CD8-positive, alpha-beta memory T cell (primary cell): ENCODE measurements at regions not wholly inside any gene's neighbourhood (a gene's known extent, or its start where the extent isn't known, plus 50 kb on each side); places are given as distances from the start of the nearest gene placed in this dataset.
A peak's percentile ranks its signal among the peaks of the same experiment; 100 is the strongest.

Experiments
- CTCF ChIA-PET: fragments of 350-600 bp; sonication (Branson Sonifier 250); formaldehyde crosslinking; loops from one replicate; lab custom pipeline; 2021; ENCODE audit warnings: antibody characterized with exemption; lab: Charles Lee
- POLR2A ChIA-PET: fragments of 350-600 bp; sonication (Branson Sonifier 250); formaldehyde crosslinking; loops from one replicate; lab custom pipeline; 2021; ENCODE audit warnings: antibody characterized with exemption; lab: Charles Lee
- DNase-seq, 5 donors: peaks; one replicate each; pipeline versions ENCODE4 v3.0.0 to v3.0.0-alpha.2; 2020 to 2022; ENCODE audit warnings: mixed read lengths in 1 of 5
- H3K27ac ChIP-seq: one replicate; pipeline ENCODE4 v1.7.0; 2013; ENCODE audit warnings: low read depth, mild to moderate bottlenecking, low read length, moderate library complexity
- H3K27me3 ChIP-seq: 2 replicates; pipeline ENCODE4 v1.7.0; 2013; ENCODE audit warnings: low read length, mild to moderate bottlenecking; ENCODE audit not compliant: insufficient read depth, poor library complexity, severe bottlenecking
- H3K36me3 ChIP-seq: 2 replicates; pipeline ENCODE4 v1.7.0; 2013; ENCODE audit warnings: mild to moderate bottlenecking, low read length, moderate library complexity; ENCODE audit not compliant: insufficient read depth
- H3K4me1 ChIP-seq: 2 replicates; pipeline ENCODE4 v1.7.0; 2013; ENCODE audit warnings: mild to moderate bottlenecking, low read length, moderate library complexity; ENCODE audit not compliant: insufficient read depth
- H3K4me3 ChIP-seq: 2 replicates; pipeline ENCODE4 v1.7.0; 2013; ENCODE audit warnings: mild to moderate bottlenecking, low read length
- H3K9me3 ChIP-seq: 2 replicates; pipeline ENCODE4 v1.7.0; 2013; ENCODE audit warnings: mild to moderate bottlenecking, low read length
- H3K27ac Mint-ChIP-seq, 8 donors: one replicate each; pipeline ENCODE4 v1.8.0; 2020 to 2021; ENCODE audit warnings: mixed read lengths in 8 of 8, mild to moderate bottlenecking in 6 of 8, inconsistent platforms in 3 of 8, moderate library complexity in 3 of 8
- H3K27me3 Mint-ChIP-seq, 2 donors: one replicate each; pipeline ENCODE4 v1.8.0; 2020 to 2021; ENCODE audit warnings: mixed read lengths in 2 of 2, mild to moderate bottlenecking in 1 of 2, moderate library complexity in 1 of 2
- H3K36me3 Mint-ChIP-seq, 3 donors: one replicate each; pipeline ENCODE4 v1.8.0; 2020 to 2021; ENCODE audit warnings: mixed read lengths in 3 of 3, inconsistent platforms in 1 of 3, mild to moderate bottlenecking in 1 of 3
- H3K4me1 Mint-ChIP-seq, 3 donors: one replicate each; pipeline ENCODE4 v1.8.0; 2020 to 2021; ENCODE audit warnings: mixed read lengths in 3 of 3, inconsistent platforms in 1 of 3, mild to moderate bottlenecking in 1 of 3
- H3K4me3 Mint-ChIP-seq, 7 donors: one replicate each; pipeline ENCODE4 v1.8.0; 2020 to 2021; ENCODE audit warnings: mixed read lengths in 7 of 7, mild to moderate bottlenecking in 6 of 7, moderate library complexity in 4 of 7, inconsistent platforms in 2 of 7
- H3K9me3 Mint-ChIP-seq, 5 donors: one replicate each; pipeline ENCODE4 v1.8.0; 2020 to 2022; ENCODE audit warnings: mixed read lengths in 5 of 5, mild to moderate bottlenecking in 3 of 5, moderate library complexity in 2 of 5, inconsistent platforms in 1 of 5

GRCh38 chr4:81776794-81777193 is 305.1 kb upstream of the RASGEF1B start:
- Mint-ChIP-seq H3K4me3 (no peak overlapping the region), H3K9me3 (no peaks in the 10 kb centered on the region), H3K4me1 (no peaks in the 10 kb centered on the region), H3K36me3 (no peaks in the 10 kb centered on the region), H3K27me3 (peaks cover 6 to 7% of the 10 kb centered on the region in 2 donors), H3K27ac (no peak overlapping the region)
- H3K36me3 ChIP-seq: no peaks in the 10 kb centered on the region
- no peak for DNase-seq
- no peaks in the 10 kb centered on the region for H3K4me1 ChIP-seq
- H3K4me3 ChIP-seq: no peak overlapping the region
- H3K27ac ChIP-seq: no peak overlapping the region
- H3K27me3 ChIP-seq: no peaks in the 10 kb centered on the region
- ChIA-PET CTCF (no interaction called here), POLR2A (no interaction called here)
- H3K9me3 ChIP-seq: no peaks in the 10 kb centered on the region

- no peaks in the 10 kb centered on the region for H3K9me3 ChIP-seq
- CTCF ChIA-PET: no interaction called here
- Mint-ChIP-seq H3K9me3 (no peaks in the 10 kb centered on the region), H3K4me3 (no peak overlapping the region), H3K4me1 (no peaks in the 10 kb centered on the region), H3K27me3 (peaks cover 10 to 16% of the 10 kb centered on the region in 2 donors), H3K36me3 (no peaks in the 10 kb centered on the region), H3K27ac (no peak overlapping the region)
- no peaks in the 10 kb centered on the region for H3K36me3 ChIP-seq
- H3K27ac ChIP-seq: no peak overlapping the region
- no peak overlapping the region for H3K4me3 ChIP-seq
- POLR2A ChIA-PET: no interaction called here
- no peaks in the 10 kb centered on the region for H3K27me3 ChIP-seq
- no peaks in the 10 kb centered on the region for H3K4me1 ChIP-seq
- DNase-seq: no peak
Measured at GRCh38 chr4:81773557-81773956, 301.9 kb upstream of the RASGEF1B start.

GRCh38 chr4:81771721-81772120 is 300.0 kb upstream of the RASGEF1B start:
- DNase-seq: no peak
- H3K4me3 Mint-ChIP-seq: no peak overlapping the region
- H3K27ac Mint-ChIP-seq: no peak overlapping the region
- Histone ChIP-seq H3K27ac (no peak overlapping the region), H3K4me1 (no peaks in the 10 kb centered on the region), H3K9me3 (no peaks in the 10 kb centered on the region), H3K36me3 (no peaks in the 10 kb centered on the region), H3K4me3 (no peak overlapping the region), H3K27me3 (no peaks in the 10 kb centered on the region)
- no peaks in the 10 kb centered on the region for H3K9me3 Mint-ChIP-seq
- H3K36me3 Mint-ChIP-seq: no peaks in the 10 kb centered on the region
- ChIA-PET POLR2A (no interaction called here), CTCF (no interaction called here)
- H3K4me1 Mint-ChIP-seq: no peaks in the 10 kb centered on the region
- H3K27me3 Mint-ChIP-seq: peaks cover 6 to 16% of the 10 kb centered on the region in 2 donors

- Histone ChIP-seq H3K36me3 (no peaks in the 10 kb centered on the region), H3K4me3 (no peak overlapping the region), H3K9me3 (no peaks in the 10 kb centered on the region), H3K27me3 (no peaks in the 10 kb centered on the region), H3K4me1 (no peaks in the 10 kb centered on the region), H3K27ac (no peak overlapping the region)
- no peaks in the 10 kb centered on the region for H3K4me1 Mint-ChIP-seq
- ChIA-PET POLR2A (no interaction called here), CTCF (no interaction called here)
- H3K4me3 Mint-ChIP-seq: no peak overlapping the region
- peak overlapping the region in 1 of 8 donors; percentile 15 for H3K27ac Mint-ChIP-seq
- peaks cover 6 to 16% of the 10 kb centered on the region in 2 donors for H3K27me3 Mint-ChIP-seq
- H3K9me3 Mint-ChIP-seq: no peaks in the 10 kb centered on the region
- H3K36me3 Mint-ChIP-seq: no peaks in the 10 kb centered on the region
- DNase-seq: no peak
Measured at GRCh38 chr4:81769244-81769643, 297.5 kb upstream of the RASGEF1B start.

- H3K27ac Mint-ChIP-seq: peak overlapping the region in 1 of 8 donors; percentile 59
- Histone ChIP-seq H3K4me3 (no peak overlapping the region), H3K9me3 (no peaks in the 10 kb centered on the region), H3K36me3 (no peaks in the 10 kb centered on the region), H3K27ac (no peak overlapping the region), H3K4me1 (no peaks in the 10 kb centered on the region), H3K27me3 (no peaks in the 10 kb centered on the region)
- DNase-seq: no peak
- H3K4me3 Mint-ChIP-seq: no peak overlapping the region
- H3K36me3 Mint-ChIP-seq: no peaks in the 10 kb centered on the region
- peaks cover 2 to 11% (median 4%) of the 10 kb centered on the region in 3 donors for H3K4me1 Mint-ChIP-seq
- H3K9me3 Mint-ChIP-seq: no peaks in the 10 kb centered on the region
- POLR2A ChIA-PET: no interaction called here
- no peaks in the 10 kb centered on the region for H3K27me3 Mint-ChIP-seq
- CTCF ChIA-PET: interaction anchor here (1.9 kb wide), 1 partner anchor 85 kb away, joined by 6 read pairs; no protein-coding TSS in a partner anchor
Measured at GRCh38 chr4:81758574-81759264, 287.0 kb upstream of the RASGEF1B start.

- Mint-ChIP-seq H3K4me1 (peaks cover 2 to 11% (median 4%) of the 10 kb centered on the region in 3 donors), H3K27me3 (no peaks in the 10 kb centered on the region), H3K36me3 (no peaks in the 10 kb centered on the region), H3K4me3 (no peak overlapping the region), H3K27ac (no peak overlapping the region), H3K9me3 (no peaks in the 10 kb centered on the region)
- no peaks in the 10 kb centered on the region for H3K4me1 ChIP-seq
- H3K27me3 ChIP-seq: no peaks in the 10 kb centered on the region
- no peaks in the 10 kb centered on the region for H3K36me3 ChIP-seq
- no peak overlapping the region for H3K27ac ChIP-seq
- H3K4me3 ChIP-seq: no peak overlapping the region
- POLR2A ChIA-PET: no interaction called here
- H3K9me3 ChIP-seq: no peaks in the 10 kb centered on the region
- CTCF ChIA-PET: interaction anchor here (1.9 kb wide), 1 partner anchor 86 kb away, joined by 6 read pairs; no protein-coding TSS in a partner anchor
- no peak for DNase-seq
Measured at GRCh38 chr4:81757691-81758090, 286.0 kb upstream of the RASGEF1B start.

GRCh38 chr4:81756973-81757372 is 285.3 kb upstream of the RASGEF1B start:
- Mint-ChIP-seq H3K27ac (no peak overlapping the region), H3K9me3 (no peaks in the 10 kb centered on the region), H3K4me1 (peaks cover 2 to 11% (median 4%) of the 10 kb centered on the region in 3 donors), H3K36me3 (no peaks in the 10 kb centered on the region), H3K27me3 (no peaks in the 10 kb centered on the region), H3K4me3 (no peak overlapping the region)
- H3K27ac ChIP-seq: no peak overlapping the region
- H3K4me3 ChIP-seq: no peak overlapping the region
- ChIA-PET CTCF (no interaction called here), POLR2A (no interaction called here)
- H3K36me3 ChIP-seq: no peaks in the 10 kb centered on the region
- H3K4me1 ChIP-seq: no peaks in the 10 kb centered on the region
- no peak for DNase-seq
- H3K9me3 ChIP-seq: no peaks in the 10 kb centered on the region
- H3K27me3 ChIP-seq: no peaks in the 10 kb centered on the region

- Histone ChIP-seq H3K27ac (no peak overlapping the region), H3K27me3 (no peaks in the 10 kb centered on the region), H3K4me1 (no peaks in the 10 kb centered on the region), H3K4me3 (no peak overlapping the region), H3K36me3 (no peaks in the 10 kb centered on the region), H3K9me3 (no peaks in the 10 kb centered on the region)
- H3K4me3 Mint-ChIP-seq: no peak overlapping the region
- H3K9me3 Mint-ChIP-seq: no peaks in the 10 kb centered on the region
- H3K27me3 Mint-ChIP-seq: no peaks in the 10 kb centered on the region
- CTCF ChIA-PET: no interaction called here
- DNase-seq: no peak
- H3K36me3 Mint-ChIP-seq: no peaks in the 10 kb centered on the region
- peaks cover 2 to 11% (median 4%) of the 10 kb centered on the region in 3 donors for H3K4me1 Mint-ChIP-seq
- POLR2A ChIA-PET: no interaction called here
- H3K27ac Mint-ChIP-seq: no peak overlapping the region
Measured at GRCh38 chr4:81756042-81756441, 284.3 kb upstream of the RASGEF1B start.
